H9 (cell line): ENCODE measurements at regions not wholly inside any gene's neighbourhood (a gene's known extent, or its start where the extent isn't known, plus 50 kb on each side); places are given as distances from the start of the nearest gene placed in this dataset.

Experiments
- DNase-seq: peaks from one replicate; pipeline ENCODE4 v3.0.0-alpha.2; 2017
- H2AFZ ChIP-seq: one replicate; pipeline ENCODE4 v1.6.1; 2013; ENCODE audit warnings: mild to moderate bottlenecking, low read length, control low read depth, moderate library complexity
- H2AK5ac ChIP-seq: 2 replicates; pipeline ENCODE4 v1.6.1; 2013; ENCODE audit warnings: low read length, control low read depth, mixed read lengths; ENCODE audit not compliant: insufficient read length
- H2BK120ac ChIP-seq: one replicate; pipeline ENCODE4 v1.6.1; 2013; ENCODE audit warnings: low read depth, mild to moderate bottlenecking, low read length, control low read depth, inconsistent platforms; ENCODE audit not compliant: poor library complexity, severe bottlenecking
- H2BK12ac ChIP-seq: 2 replicates; pipeline ENCODE4 v1.6.1; 2013; ENCODE audit warnings: low read length, control low read depth, mixed read lengths, low read depth; ENCODE audit not compliant: insufficient read length
- H2BK15ac ChIP-seq: 2 replicates; pipeline ENCODE4 v1.6.1; 2013; ENCODE audit warnings: low read depth, low read length, control low read depth
- H2BK20ac ChIP-seq: one replicate; pipeline ENCODE4 v1.6.1; 2013; ENCODE audit warnings: low read depth, mild to moderate bottlenecking, low read length, control low read depth, inconsistent platforms; ENCODE audit not compliant: poor library complexity, severe bottlenecking
- H2BK5ac ChIP-seq: 2 replicates; pipeline ENCODE4 v1.6.1; 2013; ENCODE audit warnings: low read length, control low read depth, mixed read lengths; ENCODE audit not compliant: insufficient read length
- H3K14ac ChIP-seq: 2 replicates; pipeline ENCODE4 v1.6.1; 2013; ENCODE audit warnings: low read length, control low read depth; ENCODE audit not compliant: insufficient read depth
- H3K18ac ChIP-seq: 2 replicates; pipeline ENCODE4 v1.6.1; 2013; ENCODE audit warnings: low read depth, mild to moderate bottlenecking, mixed read lengths, low read length, control low read depth; ENCODE audit not compliant: insufficient read length
- H3K23ac ChIP-seq: 2 replicates; pipeline ENCODE4 v1.6.1; 2013; ENCODE audit warnings: low read length, control low read depth, mixed read lengths, low read depth; ENCODE audit not compliant: insufficient read length
- H3K23me2 ChIP-seq: 2 replicates; pipeline ENCODE4 v1.6.1; 2013; ENCODE audit warnings: low read depth, mild to moderate bottlenecking, mixed read lengths, low read length, control low read depth; ENCODE audit not compliant: insufficient read length, poor library complexity, severe bottlenecking
- H3K27ac ChIP-seq: 2 replicates; pipeline ENCODE4 v1.5.1; 2013; ENCODE audit warnings: low read length, control low read depth, mixed read lengths, low read depth; ENCODE audit not compliant: insufficient read length
- H3K27me3 ChIP-seq: 2 replicates; pipeline ENCODE4 v1.6.1; 2013; ENCODE audit warnings: low read length, control low read depth, inconsistent platforms; ENCODE audit not compliant: insufficient read depth
- H3K4ac ChIP-seq: 2 replicates; pipeline ENCODE4 v1.6.1; 2013; ENCODE audit warnings: low read depth, mild to moderate bottlenecking, control low read depth, inconsistent platforms, low read length, moderate library complexity
- H3K4me1 ChIP-seq: 2 replicates; pipeline ENCODE4 v1.6.1; 2013; ENCODE audit warnings: low read length, control low read depth, inconsistent platforms; ENCODE audit not compliant: insufficient read depth
- H3K4me2 ChIP-seq: 2 replicates; pipeline ENCODE4 v1.6.1; 2013; ENCODE audit warnings: low read length, control low read depth, mixed read lengths; ENCODE audit not compliant: insufficient read length, insufficient read depth
- H3K56ac ChIP-seq: 2 replicates; pipeline ENCODE4 v1.6.1; 2013; ENCODE audit warnings: low read depth, mild to moderate bottlenecking, mixed read lengths, low read length, control low read depth; ENCODE audit not compliant: insufficient read length
- H3K79me1 ChIP-seq: 2 replicates; pipeline ENCODE4 v1.6.1; 2013; ENCODE audit warnings: low read depth, mild to moderate bottlenecking, moderate library complexity, low read length, control low read depth, inconsistent platforms; ENCODE audit not compliant: insufficient read depth, poor library complexity, severe bottlenecking
- H3K79me2 ChIP-seq: 2 replicates; pipeline ENCODE4 v1.6.1; 2013; ENCODE audit warnings: low read length, control low read depth, inconsistent platforms; ENCODE audit not compliant: insufficient read depth
- H3K9ac ChIP-seq: 2 replicates; pipeline ENCODE4 v1.6.1; 2013; ENCODE audit warnings: low read length, control low read depth, mixed read lengths; ENCODE audit not compliant: insufficient read length; ENCODE audit errors: extremely low read depth
- H3K9me3 ChIP-seq: one replicate; pipeline ENCODE4 v1.6.1; 2013; ENCODE audit warnings: low read depth, low read length, inconsistent platforms; ENCODE audit not compliant: control insufficient read depth
- H3T11ph ChIP-seq: one replicate; pipeline ENCODE4 v1.6.1; 2013; ENCODE audit warnings: mild to moderate bottlenecking, low read length, control low read depth, inconsistent platforms
- H4K20me1 ChIP-seq: one replicate; pipeline ENCODE4 v1.6.1; 2013; ENCODE audit not compliant: control insufficient read depth, insufficient read length, insufficient read depth
- H4K5ac ChIP-seq: 2 replicates; pipeline ENCODE4 v1.6.1; 2013; ENCODE audit warnings: low read depth, mild to moderate bottlenecking, mixed read lengths, low read length, control low read depth; ENCODE audit not compliant: insufficient read length
- H4K8ac ChIP-seq: replicated peaks from 2 replicates; pipeline ENCODE4 v1.6.1; 2013; ENCODE audit warnings: low read length, control low read depth, mixed read lengths, low read depth; ENCODE audit not compliant: insufficient read length
- H4K91ac ChIP-seq: 2 replicates; pipeline ENCODE4 v1.6.1; 2013; ENCODE audit warnings: low read depth, mild to moderate bottlenecking, moderate library complexity, mixed read lengths, low read length, control low read depth; ENCODE audit not compliant: insufficient read length
- H3K27ac Mint-ChIP-seq, 3 experiments: 2 replicates in 2 of 3; 3 replicates in 1 of 3; pipeline ENCODE4 v1.8.0; 2020 to 2021; ENCODE audit warnings: mixed read lengths in 3 of 3, mild to moderate bottlenecking in 1 of 3, moderate library complexity in 1 of 3
- H3K27me3 Mint-ChIP-seq: 2 replicates; pipeline ENCODE4 v1.8.0; 2021; ENCODE audit warnings: low read depth, mild to moderate bottlenecking, moderate library complexity, mixed read lengths
- H3K36me3 Mint-ChIP-seq, 3 experiments: 2 replicates in 2 of 3; 3 replicates in 1 of 3; pipeline ENCODE4 v1.8.0; 2020 to 2021; ENCODE audit warnings: low read depth in 3 of 3, mixed read lengths in 3 of 3; ENCODE audit not compliant: insufficient read depth in 1 of 3
- H3K4me1 Mint-ChIP-seq, 2 experiments: 2 replicates each; pipeline ENCODE4 v1.8.0; 2020; ENCODE audit warnings: mixed read lengths in 2 of 2
- H3K4me3 Mint-ChIP-seq, 2 experiments: 2 replicates in 1 of 2; 3 replicates in 1 of 2; pipeline ENCODE4 v1.8.0; 2020 to 2021; ENCODE audit warnings: mild to moderate bottlenecking in 2 of 2, mixed read lengths in 2 of 2, moderate library complexity in 1 of 2
- H3K9me3 Mint-ChIP-seq, 2 experiments: 2 replicates in 1 of 2; 3 replicates in 1 of 2; pipeline ENCODE4 v1.8.0; 2020; ENCODE audit warnings: mild to moderate bottlenecking in 2 of 2, mixed read lengths in 2 of 2, moderate library complexity in 1 of 2
- CTCF ChIP-seq: fragments of 200-600 bp; sonication (generic); conservative IDR thresholded peaks from 3 replicates; pipeline ENCODE4 v1.8.0; 2021; ENCODE audit warnings: antibody characterized with exemption, mild to moderate bottlenecking
- WGBS: extraction: QIAGEN DNeasy Blood & Tissue Kit; methylation state at CpG from one replicate; pipeline ENCODE4 v1.1.7; 2013; ENCODE audit warnings: missing lambda C conversion rate, low lambda C conversion rate, mixed read lengths; ENCODE audit not compliant: insufficient read length; ENCODE audit errors: extremely low coverage; 5-methylcytosine and 5-hydroxymethylcytosine counted together

GRCh38 chr5:57956636-57957035 is 474.0 kb upstream of the ACTBL2 start:
- Histone ChIP-seq H4K91ac (no peak overlapping the region), H2AK5ac (no peak overlapping the region), H2BK5ac (no peak overlapping the region), H3K4me2 (no peak overlapping the region), H2BK15ac (no peak overlapping the region), H2BK20ac (no peak overlapping the region), H3K23ac (no peak overlapping the region), H3K27ac (no peak overlapping the region), H3K79me2 (no peaks in the 10 kb centered on the region), H3K9ac (no peak overlapping the region), H3K18ac (no peak overlapping the region), H3K79me1 (no peaks in the 10 kb centered on the region), H4K5ac (no peak overlapping the region), H3K9me3 (no peaks in the 10 kb centered on the region), H2BK12ac (no peak overlapping the region), H3T11ph (no peak overlapping the region), H3K14ac (no peak overlapping the region), H3K23me2 (no peaks in the 10 kb centered on the region), H4K8ac (no peak overlapping the region), H2BK120ac (no peak overlapping the region), H3K56ac (no peak overlapping the region), H4K20me1 (no peaks in the 10 kb centered on the region), H3K27me3 (no peaks in the 10 kb centered on the region), H3K4ac (no peak overlapping the region), H2AFZ (no peak overlapping the region), H3K4me1 (no peaks in the 10 kb centered on the region)
- Mint-ChIP-seq H3K4me3 (no peak overlapping the region), H3K27me3 (no peaks in the 10 kb centered on the region), H3K4me1 (no peaks in the 10 kb centered on the region), H3K36me3 (no peaks in the 10 kb centered on the region; a peak in 1 of 7 replicates), H3K9me3 (no peaks in the 10 kb centered on the region; a peak in 1 of 5 replicates), H3K27ac (no peak overlapping the region)
- no peak for TF ChIP-seq CTCF
- no peak for DNase-seq
- no CpG with 5 or more reads among the region's 3 CpGs for whole genome bisulfite sequencing
